Thoracic aorta (tissue), 2 donors: ENCODE measurements at regions not wholly inside any gene's neighbourhood (a gene's known extent, or its start where the extent isn't known, plus 50 kb on each side); places are given as distances from the start of the nearest gene placed in this dataset.

ENCODE experiments used
- ATAC-seq: fragments of 150-250 bp; one replicate; pipeline ENCODE4 v1.8.0; 2017; ENCODE audit warnings: low read depth; ENCODE audit not compliant: insufficient number of reproducible peaks, low FRiP score
- DNase-seq: peaks from one replicate; pipeline ENCODE4 v3.0.0-alpha.2; 2020; ENCODE audit warnings: low spot score
- H3K27ac ChIP-seq, 2 donors: fragments of 200-600 bp; sonication (generic); 1 replicate in 1 of 2; 2 replicates in 1 of 2; pipeline ENCODE4 v1.5.1; 2016; ENCODE audit warnings: mild to moderate bottlenecking in 2 of 2, moderate library complexity in 2 of 2
- H3K27me3 ChIP-seq: fragments of 200-600 bp; sonication (generic); replicated peaks from 2 replicates; pipeline ENCODE4 v1.6.0; 2016; ENCODE audit warnings: mild to moderate bottlenecking; ENCODE audit not compliant: insufficient read depth
- H3K36me3 ChIP-seq: fragments of 200-600 bp; sonication (generic); one replicate; pipeline ENCODE4 v1.5.1; 2016
- H3K4me1 ChIP-seq, 2 donors: fragments of 200-600 bp; sonication (generic); 1 replicate in 1 of 2; 2 replicates in 1 of 2; pipeline versions ENCODE4 v1.5.1 to v1.6.0; 2016; ENCODE audit warnings: low read depth in 2 of 2, mild to moderate bottlenecking in 1 of 2; ENCODE audit not compliant: control insufficient read depth in 1 of 2
- H3K4me3 ChIP-seq: fragments of 200-600 bp; sonication (generic); 2 replicates; pipeline ENCODE4 v1.5.1; 2016; ENCODE audit warnings: mild to moderate bottlenecking
- H3K9me3 ChIP-seq: fragments of 200-600 bp; sonication (generic); 2 replicates; pipeline ENCODE4 v1.5.1; 2016
- TF ChIP-seq, protein P1 (sequence below): fragments of 200-600 bp; sonication (generic); IDR thresholded peaks from one replicate; pipeline ENCODE4 v1.5.1; 2019; ENCODE audit warnings: antibody characterized with exemption

DNA sequence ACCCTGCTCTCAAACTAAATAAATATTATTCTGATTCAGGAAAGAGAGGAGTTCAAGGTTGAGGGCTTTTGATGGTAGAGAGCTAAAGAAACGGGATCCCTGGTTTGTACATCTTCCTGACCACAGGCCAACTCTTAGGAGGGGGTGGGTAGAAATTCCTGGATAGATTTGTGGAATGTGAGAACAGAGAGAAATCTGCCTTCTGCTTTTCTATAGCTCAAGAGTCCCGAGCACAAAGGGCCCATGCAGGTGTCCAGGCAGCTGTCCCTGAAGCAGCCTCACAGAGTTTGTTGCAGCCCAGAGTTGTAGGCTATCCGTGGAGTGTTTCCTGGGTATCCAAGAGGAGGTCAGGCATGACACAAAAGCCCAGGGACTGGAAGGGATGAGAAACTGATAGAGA, 198.6 kb downstream of the BCAT1 start:
- no peaks in the 10 kb centered on the region for H3K9me3 ChIP-seq
- DNase-seq, result no peak
- no peaks in the 10 kb centered on the region for H3K36me3 ChIP-seq
- TF ChIP-seq, protein P1, sequence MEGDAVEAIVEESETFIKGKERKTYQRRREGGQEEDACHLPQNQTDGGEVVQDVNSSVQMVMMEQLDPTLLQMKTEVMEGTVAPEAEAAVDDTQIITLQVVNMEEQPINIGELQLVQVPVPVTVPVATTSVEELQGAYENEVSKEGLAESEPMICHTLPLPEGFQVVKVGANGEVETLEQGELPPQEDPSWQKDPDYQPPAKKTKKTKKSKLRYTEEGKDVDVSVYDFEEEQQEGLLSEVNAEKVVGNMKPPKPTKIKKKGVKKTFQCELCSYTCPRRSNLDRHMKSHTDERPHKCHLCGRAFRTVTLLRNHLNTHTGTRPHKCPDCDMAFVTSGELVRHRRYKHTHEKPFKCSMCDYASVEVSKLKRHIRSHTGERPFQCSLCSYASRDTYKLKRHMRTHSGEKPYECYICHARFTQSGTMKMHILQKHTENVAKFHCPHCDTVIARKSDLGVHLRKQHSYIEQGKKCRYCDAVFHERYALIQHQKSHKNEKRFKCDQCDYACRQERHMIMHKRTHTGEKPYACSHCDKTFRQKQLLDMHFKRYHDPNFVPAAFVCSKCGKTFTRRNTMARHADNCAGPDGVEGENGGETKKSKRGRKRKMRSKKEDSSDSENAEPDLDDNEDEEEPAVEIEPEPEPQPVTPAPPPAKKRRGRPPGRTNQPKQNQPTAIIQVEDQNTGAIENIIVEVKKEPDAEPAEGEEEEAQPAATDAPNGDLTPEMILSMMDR, result no peak
- no peaks in the 10 kb centered on the region for H3K4me1 ChIP-seq
- no peak overlapping the region for H3K27ac ChIP-seq
- H3K4me3 ChIP-seq, result no peak overlapping the region
- ATAC-seq, result no peak
- no peaks in the 10 kb centered on the region for H3K27me3 ChIP-seq

DNA sequence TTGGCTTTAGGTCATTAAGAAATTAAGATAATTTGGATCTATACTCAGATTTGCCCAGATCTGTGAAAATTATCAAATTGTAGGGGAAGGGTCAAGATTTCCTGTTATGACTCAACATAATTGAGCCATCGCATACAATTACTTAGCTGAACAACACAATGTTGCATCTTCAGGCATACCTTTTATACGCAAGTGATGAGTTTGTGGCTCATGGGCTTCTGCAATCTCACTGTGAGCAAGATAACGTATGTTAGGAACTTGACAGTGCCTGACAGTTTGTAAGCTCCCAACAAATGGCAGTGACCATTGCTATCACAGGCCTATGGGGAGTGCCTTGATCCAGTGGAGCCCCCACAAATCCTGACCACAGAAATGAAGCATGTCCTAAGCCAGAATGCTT, 199.7 kb downstream of the BCAT1 start:
- DNase-seq, result no peak
- H3K9me3 ChIP-seq, result no peaks in the 10 kb centered on the region
- H3K36me3 ChIP-seq, result no peaks in the 10 kb centered on the region
- ATAC-seq, result no peak
- H3K4me1 ChIP-seq, result no peaks in the 10 kb centered on the region
- no peak overlapping the region for H3K4me3 ChIP-seq
- TF ChIP-seq, protein P1, result no peak
- H3K27ac ChIP-seq, result no peak overlapping the region
- H3K27me3 ChIP-seq, result no peaks in the 10 kb centered on the region

DNA sequence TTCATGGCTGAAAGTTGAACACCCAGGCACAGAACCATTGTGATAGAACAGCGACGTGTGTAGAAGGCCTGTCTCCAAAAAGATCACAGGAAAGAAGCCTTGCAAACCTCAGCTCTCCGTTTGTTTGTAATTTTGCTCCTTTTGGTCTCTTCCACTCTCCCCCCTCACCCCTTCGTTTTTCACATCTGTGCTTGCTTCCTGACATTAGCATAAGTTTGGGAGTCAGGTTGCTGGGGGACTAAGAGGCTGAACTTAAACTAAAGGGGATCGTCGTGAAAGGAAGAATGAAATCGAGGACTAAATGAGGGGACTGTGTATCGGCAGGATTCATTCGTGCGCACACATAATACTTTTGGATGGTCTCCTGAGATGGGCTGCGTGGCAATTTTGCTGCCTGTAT, 200.6 kb downstream of the BCAT1 start:
- no peak for DNase-seq

DNA sequence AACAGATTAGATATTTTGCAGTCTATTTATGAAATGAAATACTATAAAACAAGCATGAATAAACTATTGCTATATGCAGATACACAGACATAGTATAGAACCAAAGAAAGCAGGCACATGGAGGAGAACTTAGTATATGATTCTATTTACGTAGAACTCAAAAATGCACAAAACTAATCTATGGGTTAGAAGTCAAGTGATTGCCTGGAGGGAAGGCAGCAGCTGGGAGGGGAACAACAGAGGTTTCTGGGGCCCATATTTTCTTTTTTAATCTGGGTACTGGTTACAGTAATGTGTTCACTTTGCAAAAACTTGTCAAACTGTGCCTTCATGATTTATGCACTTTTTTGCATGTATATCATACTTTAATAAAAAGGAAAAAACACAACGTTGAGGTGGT, 202.0 kb downstream of the BCAT1 start:
- TF ChIP-seq, protein P1, result no peak
- H3K36me3 ChIP-seq, result no peaks in the 10 kb centered on the region
- H3K4me1 ChIP-seq, result no peaks in the 10 kb centered on the region
- DNase-seq (no peak), ATAC-seq (no peak)
- no peaks in the 10 kb centered on the region for H3K27me3 ChIP-seq
- H3K4me3 ChIP-seq, result no peak overlapping the region
- no peak overlapping the region for H3K27ac ChIP-seq
- no peaks in the 10 kb centered on the region for H3K9me3 ChIP-seq

More for the DNA sequence above, 200.6 kb downstream of the BCAT1 start:
- no peaks in the 10 kb centered on the region for H3K9me3 ChIP-seq
- H3K27me3 ChIP-seq, result no peaks in the 10 kb centered on the region
- H3K4me3 ChIP-seq, result no peak overlapping the region
- H3K36me3 ChIP-seq, result no peaks in the 10 kb centered on the region
- H3K4me1 ChIP-seq, result no peaks in the 10 kb centered on the region
- TF ChIP-seq, protein P1, result no peak
- ATAC-seq, result no peak
- H3K27ac ChIP-seq, result no peak overlapping the region

DNA sequence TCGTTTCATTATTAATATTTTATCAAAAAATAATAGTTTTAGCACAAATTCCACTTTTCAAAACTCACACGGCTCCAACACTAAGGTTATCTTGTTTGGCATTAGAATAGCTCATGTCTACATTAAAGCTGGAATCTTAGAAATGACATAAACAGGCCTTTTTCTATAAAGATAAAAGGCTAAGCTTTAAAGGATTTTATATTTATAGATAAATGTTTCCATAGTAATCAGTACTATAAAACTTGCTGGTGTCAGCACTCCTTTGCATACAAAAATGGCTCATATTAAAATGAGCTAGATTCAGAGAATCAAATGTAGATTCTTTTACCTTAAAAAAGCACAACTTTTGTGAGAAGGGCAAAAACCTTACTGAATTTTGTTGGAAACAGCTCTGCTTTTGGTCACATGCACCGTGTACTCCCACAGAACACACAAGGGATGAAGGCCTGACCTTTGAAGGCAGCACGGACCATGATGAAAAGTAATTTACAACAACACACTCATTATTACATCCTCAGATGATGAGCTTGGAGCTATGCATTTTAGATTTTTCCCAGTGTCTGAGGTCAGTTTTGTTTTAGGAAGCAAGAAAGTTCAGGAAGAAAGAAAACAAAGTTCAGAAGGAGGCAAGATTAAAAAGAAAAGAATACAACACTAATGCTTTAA, 202.8 kb downstream of the BCAT1 start:
- H3K4me1 ChIP-seq, result no peaks in the 10 kb centered on the region
- no peak for ATAC-seq
- no peaks in the 10 kb centered on the region for H3K9me3 ChIP-seq
- H3K36me3 ChIP-seq, result no peaks in the 10 kb centered on the region
- TF ChIP-seq, protein P1, result no peak
- H3K27ac ChIP-seq, result no peak overlapping the region
- no peak overlapping the region for H3K4me3 ChIP-seq
- no peaks in the 10 kb centered on the region for H3K27me3 ChIP-seq
- DNase-seq, result no peak
